Chondrocyte (in vitro differentiated cells): ENCODE measurements at regions not wholly inside any gene's neighbourhood (a gene's known extent, or its start where the extent isn't known, plus 50 kb on each side); places are given as distances from the start of the nearest gene placed in this dataset.

ENCODE experiments used
- DNase-seq: peaks from one replicate; pipeline ENCODE4 v3.0.0; 2021; ENCODE audit warnings: mixed read lengths, low spot score
- H3K27ac Mint-ChIP-seq: one replicate; pipeline ENCODE4 v1.8.0; 2021; ENCODE audit warnings: mild to moderate bottlenecking, moderate library complexity, mixed read lengths; ENCODE audit not compliant: unreplicated experiment
- H3K27me3 Mint-ChIP-seq: 2 replicates; pipeline ENCODE4 v1.8.0; 2021; ENCODE audit warnings: low read depth, mixed read lengths
- H3K36me3 Mint-ChIP-seq: 2 replicates; pipeline ENCODE4 v1.8.0; 2021; ENCODE audit warnings: low read depth, mixed read lengths
- H3K4me1 Mint-ChIP-seq: 2 replicates; pipeline ENCODE4 v1.8.0; 2021; ENCODE audit warnings: low read depth, mild to moderate bottlenecking, mixed read lengths
- H3K4me3 Mint-ChIP-seq: one replicate; pipeline ENCODE4 v1.8.0; 2021; ENCODE audit warnings: mild to moderate bottlenecking, moderate library complexity, mixed read lengths; ENCODE audit not compliant: unreplicated experiment
- H3K9me3 Mint-ChIP-seq: 2 replicates; pipeline ENCODE4 v1.8.0; 2021; ENCODE audit warnings: low read depth, mixed read lengths
- TF ChIP-seq, protein P1 (sequence below): fragments of 200-600 bp; sonication (generic); IDR thresholded peaks from 2 replicates; pipeline ENCODE4 v1.5.0; 2021; ENCODE audit warnings: antibody characterized with exemption, mild to moderate bottlenecking, moderate library complexity

DNA sequence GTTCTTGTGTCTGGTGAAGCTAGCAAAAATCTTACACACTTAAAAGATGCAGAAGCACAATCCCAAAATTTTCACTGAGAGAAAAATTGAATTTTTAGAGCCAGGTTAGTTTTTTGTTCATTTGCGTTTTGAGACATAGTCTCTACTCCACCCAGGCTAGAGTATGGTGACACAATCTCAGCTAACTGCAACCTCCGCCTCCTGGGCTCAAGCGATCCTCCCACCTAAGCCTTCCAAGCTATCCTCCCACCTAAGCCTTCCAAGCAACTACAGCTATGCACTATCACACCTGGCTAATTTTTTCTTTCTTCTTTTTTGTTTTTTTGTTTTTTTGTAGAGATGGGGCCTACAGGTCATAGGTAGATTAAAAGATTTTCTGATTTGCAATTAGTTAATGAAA is 113.1 kb upstream of the RAB6C start:
- H3K27me3 Mint-ChIP-seq = no peaks in the 10 kb centered on the region
- H3K27ac Mint-ChIP-seq = no peak overlapping the region
- no peaks in the 10 kb centered on the region for H3K4me1 Mint-ChIP-seq
- TF ChIP-seq, protein P1, sequence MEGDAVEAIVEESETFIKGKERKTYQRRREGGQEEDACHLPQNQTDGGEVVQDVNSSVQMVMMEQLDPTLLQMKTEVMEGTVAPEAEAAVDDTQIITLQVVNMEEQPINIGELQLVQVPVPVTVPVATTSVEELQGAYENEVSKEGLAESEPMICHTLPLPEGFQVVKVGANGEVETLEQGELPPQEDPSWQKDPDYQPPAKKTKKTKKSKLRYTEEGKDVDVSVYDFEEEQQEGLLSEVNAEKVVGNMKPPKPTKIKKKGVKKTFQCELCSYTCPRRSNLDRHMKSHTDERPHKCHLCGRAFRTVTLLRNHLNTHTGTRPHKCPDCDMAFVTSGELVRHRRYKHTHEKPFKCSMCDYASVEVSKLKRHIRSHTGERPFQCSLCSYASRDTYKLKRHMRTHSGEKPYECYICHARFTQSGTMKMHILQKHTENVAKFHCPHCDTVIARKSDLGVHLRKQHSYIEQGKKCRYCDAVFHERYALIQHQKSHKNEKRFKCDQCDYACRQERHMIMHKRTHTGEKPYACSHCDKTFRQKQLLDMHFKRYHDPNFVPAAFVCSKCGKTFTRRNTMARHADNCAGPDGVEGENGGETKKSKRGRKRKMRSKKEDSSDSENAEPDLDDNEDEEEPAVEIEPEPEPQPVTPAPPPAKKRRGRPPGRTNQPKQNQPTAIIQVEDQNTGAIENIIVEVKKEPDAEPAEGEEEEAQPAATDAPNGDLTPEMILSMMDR = no peak
- H3K4me3 Mint-ChIP-seq = no peak overlapping the region
- no peaks in the 10 kb centered on the region for H3K9me3 Mint-ChIP-seq
- H3K36me3 Mint-ChIP-seq = no peaks in the 10 kb centered on the region
- DNase-seq = no peak

- no peak for DNase-seq
- Mint-ChIP-seq H3K9me3 (no peaks in the 10 kb centered on the region), H3K4me3 (no peak overlapping the region), H3K4me1 (no peaks in the 10 kb centered on the region), H3K27me3 (no peaks in the 10 kb centered on the region), H3K27ac (no peak overlapping the region), H3K36me3 (no peaks in the 10 kb centered on the region)
- TF ChIP-seq, protein P1 = no peak
Measured at GRCh38 chr2:129868151-129868550, 111.3 kb upstream of the RAB6C start.

- Mint-ChIP-seq H3K36me3 (no peaks in the 10 kb centered on the region), H3K27ac (no peak overlapping the region), H3K4me3 (no peak overlapping the region), H3K9me3 (no peaks in the 10 kb centered on the region), H3K4me1 (no peaks in the 10 kb centered on the region), H3K27me3 (peaks cover 2% of the 10 kb centered on the region)
- no peak for DNase-seq
- TF ChIP-seq, protein P1 = no peak
Measured at GRCh38 chr2:129870685-129871241, 108.7 kb upstream of the RAB6C start.

GRCh38 chr2:129872446-129872845 is 107.0 kb upstream of the RAB6C start:
- Mint-ChIP-seq H3K4me3 (no peak overlapping the region), H3K36me3 (no peaks in the 10 kb centered on the region), H3K27me3 (peaks cover 2% of the 10 kb centered on the region), H3K9me3 (no peaks in the 10 kb centered on the region), H3K4me1 (peaks cover 7% of the 10 kb centered on the region), H3K27ac (no peak overlapping the region)
- DNase-seq = no peak
- TF ChIP-seq, protein P1 = no peak

DNA sequence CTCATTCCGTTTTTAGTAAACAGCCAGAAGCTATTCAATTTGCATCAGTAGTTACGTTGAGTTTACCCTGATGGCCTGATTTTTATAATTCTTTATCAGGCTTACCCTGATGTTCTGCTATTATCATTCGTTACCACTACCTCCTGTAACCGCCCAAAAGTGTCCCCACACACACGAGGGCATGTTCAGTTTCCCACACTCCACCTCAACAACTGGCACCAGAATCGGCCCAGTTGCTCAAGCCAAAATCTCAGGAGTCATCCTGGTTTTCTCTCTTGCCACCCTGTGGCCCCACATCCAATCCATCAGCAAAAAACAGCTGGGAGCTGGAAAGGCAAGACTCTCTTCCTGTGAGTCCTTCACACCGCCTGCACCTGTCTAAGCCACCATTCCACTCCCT is 102.9 kb upstream of the RAB6C start:
- peaks cover 7% of the 10 kb centered on the region for H3K4me1 Mint-ChIP-seq
- H3K4me3 Mint-ChIP-seq = peak overlapping the region; percentile 98
- H3K9me3 Mint-ChIP-seq = no peaks in the 10 kb centered on the region
- peaks cover 2% of the 10 kb centered on the region for H3K27me3 Mint-ChIP-seq
- DNase-seq = no peak
- TF ChIP-seq, protein P1 = no peak
- no peak overlapping the region for H3K27ac Mint-ChIP-seq
- no peaks in the 10 kb centered on the region for H3K36me3 Mint-ChIP-seq
